GM19238 (cell line): ENCODE measurements at regions not wholly inside any gene's neighbourhood (a gene's known extent, or its start where the extent isn't known, plus 50 kb on each side); places are given as distances from the start of the nearest gene placed in this dataset.

Source experiments
- DNase-seq: peaks from one replicate; pipeline ENCODE4 v3.0.0; 2011; ENCODE audit warnings: low spot score; ENCODE audit not compliant: insufficient read length

DNA sequence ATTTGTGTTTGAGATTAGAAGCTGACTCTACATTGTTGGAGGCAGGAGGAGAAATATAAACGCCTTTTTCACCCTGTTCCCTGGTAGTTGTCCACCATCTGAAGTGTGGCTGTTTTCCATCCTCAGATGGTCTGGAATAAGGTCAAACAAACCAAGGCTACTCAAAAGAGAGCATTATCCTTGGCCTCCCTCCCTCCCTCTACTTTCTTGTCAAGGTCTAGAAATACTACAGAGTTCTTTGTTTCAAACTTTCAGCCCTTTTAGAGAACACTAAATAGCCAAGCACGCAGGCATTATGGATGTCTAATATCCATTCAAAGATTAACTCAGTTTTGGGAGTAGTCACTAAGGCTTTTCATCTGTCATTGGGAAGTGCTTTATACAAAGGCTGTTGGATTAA, 215.8 kb upstream of the ITGA4 start:
- DNase-seq: no peak

DNA sequence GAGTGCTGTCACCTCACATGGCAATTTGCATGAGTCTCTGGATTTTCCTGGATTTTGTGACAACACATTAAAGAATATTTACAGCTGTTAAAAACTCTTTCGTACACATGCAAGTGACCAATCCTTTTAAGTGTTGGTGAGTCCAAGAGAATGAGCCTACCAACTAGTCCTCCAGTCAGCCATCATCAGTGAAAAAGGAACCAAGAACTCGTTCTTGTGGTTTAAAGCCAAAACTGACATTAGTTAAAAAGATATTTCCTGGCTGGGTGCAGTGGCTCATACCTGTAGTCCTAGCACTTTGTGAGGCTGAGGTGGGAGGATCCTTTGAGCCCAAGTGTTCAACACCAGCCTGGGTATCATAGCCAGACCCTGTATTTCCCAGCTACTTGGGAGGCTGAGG, 215.4 kb upstream of the ITGA4 start:
- no peak for DNase-seq

DNA sequence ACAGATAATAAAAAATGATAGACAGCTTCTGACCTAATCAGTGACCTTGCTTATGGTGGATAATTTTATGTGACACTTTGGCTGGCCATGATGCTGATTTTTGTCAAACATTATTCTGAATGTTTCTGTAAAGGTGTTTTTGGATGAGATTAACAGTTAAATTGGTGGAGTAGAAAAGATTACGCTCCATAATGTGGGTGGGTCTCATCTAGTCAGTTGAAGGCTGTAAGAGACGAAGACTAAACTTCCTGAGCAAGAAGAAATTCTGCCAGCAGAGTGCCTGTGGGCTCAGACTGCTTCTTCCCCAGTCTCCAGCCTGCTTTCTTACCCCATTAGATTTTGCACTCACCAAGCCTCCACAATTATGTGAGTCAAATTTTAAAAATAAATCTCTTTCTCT, 214.9 kb upstream of the ITGA4 start:
- no peak for DNase-seq

DNA sequence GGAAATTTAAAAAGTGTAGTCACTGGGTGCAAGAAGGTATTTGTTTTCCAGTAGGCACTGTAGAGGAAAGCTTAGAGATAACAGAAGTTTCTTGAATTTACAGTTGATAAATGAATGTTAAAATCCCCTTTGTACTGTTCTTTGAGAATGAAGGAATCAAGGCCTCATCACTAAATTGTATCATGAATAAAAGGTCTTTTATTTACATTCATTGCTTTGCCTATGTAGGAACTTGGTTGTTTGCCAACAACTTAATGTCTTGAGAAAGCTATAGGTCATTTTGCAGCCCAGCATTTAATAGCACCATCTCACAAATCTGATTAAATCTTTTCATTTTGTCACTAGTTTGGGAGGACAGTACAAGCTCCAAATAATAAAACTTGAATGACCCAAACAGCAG, 213.9 kb upstream of the ITGA4 start:
- no peak for DNase-seq

DNA sequence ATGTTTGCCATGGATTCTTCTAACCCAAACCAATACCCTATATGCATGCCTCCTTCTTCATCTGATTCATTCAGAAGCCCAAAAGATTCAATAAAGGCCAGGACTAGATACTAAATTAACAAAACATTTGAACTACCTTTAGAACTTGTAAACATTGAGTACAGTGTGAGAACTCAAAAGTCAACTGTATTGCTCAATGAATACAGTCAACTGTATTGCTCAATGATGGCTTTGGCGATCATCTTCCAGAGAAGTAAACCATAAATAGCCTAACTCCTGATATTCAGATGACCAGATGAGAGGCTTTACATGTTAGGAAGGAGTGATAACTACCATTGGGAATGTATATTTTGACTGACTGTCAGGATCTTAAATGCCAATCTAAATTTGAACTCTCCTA, 206.5 kb upstream of the ITGA4 start:
- DNase-seq: no peak

DNA sequence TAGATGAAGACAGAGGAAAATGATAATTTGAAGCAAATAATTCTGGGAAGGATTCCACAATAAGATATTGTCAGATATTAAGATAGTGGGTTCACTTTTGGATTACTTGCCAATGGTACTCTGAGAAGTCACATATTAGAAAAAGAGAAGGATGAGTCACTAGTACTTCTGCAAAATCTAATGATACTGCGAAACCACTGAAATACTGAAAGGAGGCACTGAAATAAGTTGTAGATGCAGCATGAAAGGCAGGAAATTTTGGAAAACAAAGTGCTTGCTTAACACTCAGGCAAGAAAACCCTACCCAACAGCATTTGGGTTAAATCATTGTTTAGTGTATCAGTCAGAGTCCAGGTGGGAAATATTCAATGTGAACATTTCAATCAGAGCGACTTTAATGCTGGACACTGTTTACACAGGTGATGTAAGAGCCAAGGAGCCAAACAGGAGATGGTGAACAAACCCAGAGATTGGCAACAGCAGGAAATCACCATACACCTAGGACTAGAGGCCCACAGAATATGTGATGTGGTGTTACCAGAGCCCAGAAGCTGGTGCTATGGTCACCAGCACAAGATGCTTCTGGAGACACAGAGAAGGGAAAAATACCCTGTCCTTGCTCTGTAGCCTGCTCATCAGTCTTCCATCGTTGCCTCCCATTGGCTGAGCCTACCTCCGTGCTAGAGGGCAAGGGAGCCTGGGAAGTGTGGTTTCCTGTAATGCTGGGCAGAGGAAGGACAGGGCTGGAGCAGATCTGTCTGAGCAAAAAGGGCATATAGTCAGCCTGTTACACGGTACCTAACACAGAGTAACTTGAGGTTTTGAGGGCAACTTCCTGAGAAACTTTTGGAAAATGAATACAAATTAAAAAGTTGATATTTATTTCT, 204.7 kb upstream of the ITGA4 start:
- no peak for DNase-seq

DNA sequence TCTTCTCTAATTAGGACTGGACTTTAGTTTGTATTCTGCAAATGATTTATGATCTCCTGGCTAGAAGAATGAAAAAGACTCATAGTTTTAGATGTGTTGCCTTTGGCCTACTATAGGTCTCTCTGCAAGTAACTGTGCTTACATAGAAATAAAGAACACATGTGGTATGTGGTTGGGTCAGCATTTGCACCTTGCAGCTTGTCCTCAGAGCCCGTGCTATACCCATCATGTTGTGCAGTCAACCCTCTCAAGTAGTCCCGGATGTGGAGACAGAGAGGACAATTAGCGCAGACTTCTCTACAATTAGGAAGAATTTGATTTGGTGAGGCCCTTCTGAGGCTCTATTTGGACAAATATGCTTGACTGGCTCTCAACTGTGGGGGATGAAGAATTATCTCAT, 203.7 kb upstream of the ITGA4 start:
- DNase-seq: no peak

DNA sequence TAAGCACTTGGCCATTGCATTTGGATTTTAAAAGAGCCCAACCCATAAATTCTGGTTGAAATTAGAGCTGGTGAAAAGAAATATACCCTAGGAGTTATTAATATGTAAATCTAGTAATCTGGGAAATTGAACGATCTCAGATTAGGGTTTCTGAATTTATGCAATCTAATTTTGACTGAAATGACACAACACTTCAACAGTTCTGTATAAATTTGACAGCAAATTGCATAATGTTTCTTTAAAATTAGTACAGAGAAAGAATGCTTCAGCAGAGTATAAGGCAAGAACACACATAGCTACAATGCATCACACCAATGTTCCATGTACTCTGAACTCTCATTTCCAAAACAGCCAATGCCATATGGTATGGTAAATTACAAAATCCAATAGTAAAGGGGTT, 201.5 kb upstream of the ITGA4 start:
- DNase-seq: no peak

DNA sequence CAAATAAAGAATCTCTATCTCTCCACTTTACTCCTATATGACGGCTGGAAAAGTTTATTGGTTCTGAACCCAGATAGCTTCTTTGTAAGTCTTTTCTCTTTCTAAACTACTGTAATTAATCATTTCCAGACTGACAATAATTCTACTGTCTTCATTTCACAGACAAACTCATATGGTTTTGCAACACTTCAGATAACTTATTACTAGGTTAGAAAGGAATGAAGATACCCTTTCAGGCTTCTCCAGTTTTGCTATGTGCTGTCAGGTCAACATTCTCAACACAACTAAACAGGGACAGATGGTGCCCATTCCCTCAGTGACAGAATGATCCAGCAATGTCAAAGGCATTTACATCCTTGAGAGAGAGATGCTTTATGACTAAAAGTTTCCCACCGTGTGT, 198.5 kb upstream of the ITGA4 start:
- DNase-seq: no peak

DNA sequence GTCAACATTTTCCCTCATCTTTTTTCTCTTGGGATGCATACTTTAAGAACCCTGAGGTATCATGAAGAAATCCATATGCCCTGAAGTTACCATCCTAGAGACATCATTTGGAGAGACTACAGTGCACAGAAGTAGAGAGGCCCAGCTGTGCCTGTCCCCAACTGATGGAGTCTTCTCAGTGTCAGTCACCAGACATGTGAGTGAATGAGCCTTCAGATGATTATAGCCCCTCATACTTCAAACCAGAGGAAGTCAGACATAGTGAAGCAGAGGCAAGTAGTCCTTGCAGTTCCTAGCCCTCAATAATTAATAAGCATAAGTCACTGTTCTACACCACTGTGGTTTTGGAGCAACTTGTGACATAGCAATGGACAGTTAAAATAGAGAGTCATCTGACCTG, 194.4 kb upstream of the ITGA4 start:
- DNase-seq: no peak

DNA sequence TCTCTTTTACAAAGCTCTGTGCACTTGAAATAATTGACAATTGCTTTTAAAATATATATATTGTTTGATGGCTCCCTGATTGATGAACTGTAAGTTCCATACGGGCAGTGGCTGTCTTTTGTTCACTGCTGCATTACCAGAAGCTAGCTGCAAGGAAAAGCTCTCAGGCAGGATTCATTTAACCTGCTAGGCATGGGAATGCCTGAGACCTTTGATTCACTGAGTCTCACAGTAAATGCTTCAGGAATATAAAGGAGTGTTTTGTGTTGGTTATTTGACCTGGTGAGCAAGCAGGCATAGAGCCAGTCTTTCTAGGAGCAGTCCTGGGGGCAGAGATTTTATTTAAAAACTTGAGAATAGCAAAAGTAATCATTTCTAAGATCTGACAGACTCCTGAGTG, 193.2 kb upstream of the ITGA4 start:
- DNase-seq: no peak

DNA sequence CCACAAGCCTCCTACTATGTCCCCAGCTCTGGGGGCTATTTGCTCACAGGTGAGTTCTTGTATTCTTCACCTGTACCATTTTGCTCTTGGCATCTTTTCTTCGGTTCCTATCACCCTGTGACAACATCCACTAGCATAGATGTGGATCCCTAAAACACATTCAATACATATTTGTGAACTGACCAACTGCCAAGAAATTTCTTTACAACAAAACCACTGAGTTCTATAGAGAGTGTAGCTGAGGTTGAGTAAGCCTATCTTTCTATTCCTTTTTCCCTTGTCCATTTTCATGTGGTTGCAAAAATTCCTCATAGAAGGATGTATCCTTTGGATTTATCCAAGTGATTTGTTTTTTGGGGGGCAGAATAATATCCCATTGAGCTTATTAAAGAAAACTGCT, 192.7 kb upstream of the ITGA4 start:
- DNase-seq: no peak

DNA sequence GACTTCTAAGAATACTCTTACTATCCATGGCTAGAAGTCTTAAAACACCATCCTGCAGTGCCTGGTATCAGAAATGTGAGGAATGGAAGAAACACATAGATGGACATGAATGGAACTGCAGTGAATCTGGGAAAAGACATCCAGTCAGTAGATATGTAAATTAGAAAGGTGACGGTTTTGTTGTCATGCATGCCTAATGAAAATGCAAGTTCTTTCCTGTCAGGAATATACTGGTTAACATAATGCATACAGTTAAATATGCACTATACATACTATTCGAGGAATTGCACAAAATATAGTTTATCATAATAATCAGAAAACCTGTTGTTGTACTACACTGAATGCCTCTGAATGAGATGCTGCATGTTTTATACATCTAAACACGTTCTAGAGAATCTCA, 190.6 kb upstream of the ITGA4 start:
- DNase-seq: no peak

DNA sequence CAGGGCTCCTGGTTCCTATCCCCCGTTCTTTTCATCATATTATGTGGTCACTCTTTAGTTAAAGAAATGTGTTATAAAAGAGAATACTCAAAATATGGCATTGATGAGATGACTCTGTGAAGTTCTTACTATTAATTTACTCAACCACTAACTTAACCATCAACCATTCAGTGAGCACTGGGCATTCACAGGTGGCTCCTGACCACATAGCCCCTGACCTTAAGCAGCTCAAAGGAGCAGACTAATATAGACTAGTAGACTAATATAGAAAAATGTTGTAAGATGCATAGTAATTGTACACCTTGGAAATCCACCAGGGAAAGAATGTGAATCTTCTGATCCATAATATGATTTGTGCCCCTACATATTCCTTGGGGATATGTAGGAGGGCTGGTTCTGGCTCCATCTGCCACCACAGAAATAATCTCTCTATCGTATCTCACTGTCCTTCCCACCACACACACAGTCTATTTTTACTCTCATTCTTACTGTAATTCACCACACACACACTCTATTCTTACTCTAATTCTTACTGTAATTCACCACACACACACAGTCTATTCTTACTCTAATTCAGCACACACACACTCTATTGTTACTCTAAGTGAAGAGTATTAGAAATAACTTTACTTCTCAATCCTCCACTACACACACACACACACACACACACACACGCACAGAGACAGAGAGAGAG, 188.9 kb upstream of the ITGA4 start:
- DNase-seq: no peak

DNA sequence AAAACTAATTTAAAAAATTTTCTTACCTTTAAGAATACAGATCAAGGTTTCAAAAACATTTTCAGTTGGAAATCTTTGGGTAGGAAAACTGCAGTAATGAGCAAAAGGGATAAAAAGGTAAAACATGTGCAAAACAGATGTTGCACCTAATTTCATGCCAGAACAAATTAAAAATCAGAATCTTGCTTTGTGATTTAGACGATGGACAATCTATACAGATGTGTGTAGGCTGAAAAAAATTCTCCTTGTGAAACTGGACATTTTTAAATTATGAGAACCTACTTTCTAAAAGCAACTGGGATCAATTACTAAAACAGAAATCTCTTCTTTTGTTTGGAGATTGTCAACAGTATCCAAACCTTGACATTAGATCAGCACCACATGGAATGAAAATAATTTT, 183.2 kb upstream of the ITGA4 start:
- no peak for DNase-seq

DNA sequence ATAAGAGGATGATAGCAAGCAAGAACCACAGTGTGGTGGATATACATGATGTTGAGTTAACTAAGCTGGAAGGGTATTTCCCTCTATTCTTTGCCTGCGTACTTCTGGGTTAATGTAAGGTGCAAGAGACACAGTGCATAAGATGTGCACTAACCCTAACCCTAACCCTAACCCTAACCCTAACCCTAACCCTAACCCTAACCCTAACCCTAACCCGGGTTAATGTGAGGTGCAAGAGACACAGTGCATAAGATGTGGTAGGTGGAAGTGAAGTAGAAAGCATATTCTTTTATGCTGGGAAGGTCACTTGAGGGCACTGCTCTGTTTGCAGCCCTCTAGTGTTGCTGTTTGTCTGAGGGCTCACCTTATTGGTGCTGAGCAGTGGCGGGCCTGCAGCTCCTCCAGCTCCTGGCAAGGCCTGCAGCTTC, 181.5 kb upstream of the ITGA4 start:
- DNase-seq: no peak

DNA sequence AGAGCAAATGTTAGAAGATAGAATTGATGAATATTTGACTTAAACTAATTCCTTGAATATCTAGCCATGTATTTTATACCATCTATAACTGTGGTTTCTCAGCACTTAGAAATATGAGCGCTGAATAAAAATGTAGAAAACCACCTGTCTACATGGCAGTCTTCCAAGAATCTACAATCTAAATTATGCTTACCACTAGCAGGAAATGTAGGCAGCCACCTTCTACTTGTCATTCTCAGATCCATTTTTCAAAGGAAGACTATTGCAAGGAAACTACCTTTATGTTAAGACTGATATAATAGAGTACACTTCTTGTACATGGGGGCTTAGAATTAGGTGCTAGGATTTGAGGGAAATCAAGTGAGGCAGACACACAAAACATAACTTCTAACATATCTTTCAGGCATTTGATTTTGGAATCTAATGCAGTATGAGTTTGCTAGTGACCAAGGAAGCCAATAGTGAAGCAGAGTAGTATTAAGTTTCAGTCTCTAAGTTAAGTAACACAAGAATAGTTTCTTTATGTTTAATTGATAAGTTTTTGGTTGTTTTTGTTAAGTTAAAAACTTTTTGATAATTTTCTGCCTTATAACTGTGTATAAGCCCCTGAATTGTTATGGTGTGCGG, 175.9 kb upstream of the ITGA4 start:
- no peak for DNase-seq

DNA sequence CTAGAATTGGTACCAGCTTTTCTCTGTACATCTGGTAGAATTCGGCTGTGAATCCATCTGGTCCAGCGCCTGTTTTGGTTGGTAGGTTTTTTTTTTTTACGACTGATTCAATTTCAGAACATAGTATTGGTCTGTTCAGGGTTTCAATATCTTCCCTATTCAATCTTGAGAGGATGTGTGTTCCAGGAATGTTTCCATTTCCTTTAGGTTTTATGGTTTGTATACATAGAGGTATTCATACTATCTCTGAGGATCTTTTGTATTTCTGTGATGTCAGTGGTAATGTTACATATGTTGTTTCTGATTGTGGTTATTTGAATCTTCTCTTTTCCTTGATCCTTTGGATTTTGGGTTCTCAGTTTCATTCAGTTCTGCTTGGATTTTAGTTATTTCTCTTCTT, 172.1 kb upstream of the ITGA4 start:
- no peak for DNase-seq

DNA sequence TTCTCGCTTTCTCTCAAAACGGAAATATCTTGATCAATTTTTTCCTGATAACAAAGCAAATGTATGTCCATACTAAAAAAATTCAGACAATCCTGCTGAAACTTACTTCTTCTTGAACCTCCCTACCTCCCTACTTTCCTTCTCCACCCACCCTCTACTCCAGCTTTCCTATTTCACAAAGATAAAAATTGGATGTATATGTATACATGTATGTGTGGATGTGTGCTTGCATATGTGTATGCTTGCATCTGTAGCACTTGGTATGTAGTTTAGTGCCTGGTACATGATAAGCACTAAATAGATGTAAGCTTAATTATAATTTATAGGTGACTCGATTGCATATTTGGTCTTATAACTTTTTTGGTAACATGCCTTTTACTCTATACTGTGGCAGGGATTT, 167.5 kb upstream of the ITGA4 start:
- no peak for DNase-seq

DNA sequence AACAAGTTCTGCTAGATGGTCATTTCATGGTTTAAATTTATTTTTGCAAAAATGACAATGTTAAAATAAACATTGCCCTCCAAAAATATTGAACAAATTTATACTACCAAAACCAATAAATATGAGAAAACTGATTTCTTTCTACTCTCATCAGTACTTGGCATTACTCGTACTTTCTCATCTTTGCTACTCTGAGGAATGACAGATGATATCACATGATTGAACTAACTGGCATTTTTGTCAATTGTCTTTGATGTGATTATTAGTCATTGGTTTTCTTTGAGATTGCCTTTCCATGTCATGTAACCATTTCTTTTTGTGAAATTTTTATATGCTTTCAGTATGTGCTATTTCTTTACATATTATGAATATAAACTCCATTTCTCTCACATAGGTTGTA, 167.0 kb upstream of the ITGA4 start:
- DNase-seq: no peak

DNA sequence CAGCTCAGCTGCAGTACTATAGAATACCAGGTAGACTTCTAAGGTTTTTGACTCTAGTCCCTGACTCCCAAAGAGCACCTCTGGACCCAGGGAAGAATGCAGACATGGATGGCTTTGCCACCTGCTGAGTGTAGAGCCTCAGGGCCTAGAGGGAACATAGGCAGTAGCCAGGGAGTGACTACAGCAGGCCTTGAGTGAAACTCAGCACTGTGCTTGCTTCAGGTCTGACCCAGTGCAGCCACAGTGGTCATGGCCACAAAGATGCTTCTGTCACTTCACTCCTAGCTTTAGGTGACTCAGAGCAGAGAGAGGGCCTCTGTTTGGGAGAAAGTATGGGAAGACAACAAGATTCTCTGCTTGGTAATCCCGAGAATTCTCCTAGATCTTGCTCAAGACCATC, 162.2 kb upstream of the ITGA4 start:
- no peak for DNase-seq

DNA sequence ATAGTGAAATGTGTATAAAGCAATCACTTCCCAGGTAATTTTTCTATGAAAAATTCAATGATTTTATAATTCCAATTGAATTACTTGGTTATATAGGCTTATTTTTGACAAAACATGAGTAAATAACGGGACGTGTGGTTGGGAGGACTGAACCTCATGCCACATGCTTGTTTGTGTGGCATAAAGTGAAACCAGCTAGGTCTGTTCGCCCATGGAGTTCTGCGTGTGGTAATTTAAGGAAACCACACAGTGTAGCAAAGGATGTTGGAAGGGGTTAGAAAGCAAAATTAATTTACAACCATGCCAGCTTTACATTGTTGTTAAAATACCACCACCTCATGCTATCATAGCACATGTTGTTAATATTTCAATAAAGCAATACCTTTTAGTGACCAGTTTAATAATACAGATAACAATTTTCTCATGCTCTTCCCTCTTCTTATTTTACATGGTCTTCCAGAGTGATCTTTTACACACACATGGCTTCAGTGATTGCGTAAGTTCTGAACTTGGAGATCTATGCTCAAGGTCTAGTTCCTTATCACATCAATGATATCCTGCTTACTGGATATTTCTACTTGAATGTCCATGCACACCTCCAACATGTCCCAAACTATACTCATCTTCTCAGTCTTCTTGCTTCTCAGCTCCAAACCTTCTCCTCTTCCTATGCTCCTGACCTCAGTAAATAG, 156.4 kb upstream of the ITGA4 start:
- DNase-seq: no peak
